MM.1S (cell line): ENCODE measurements at regions not wholly inside any gene's neighbourhood (a gene's known extent, or its start where the extent isn't known, plus 50 kb on each side); places are given as distances from the start of the nearest gene placed in this dataset.
A peak's percentile ranks its signal among the peaks of the same experiment; 100 is the strongest.

ENCODE experiments used
- DNase-seq: peaks from one replicate; pipeline ENCODE4 v3.0.0-alpha.2; 2015
- H2AFZ ChIP-seq: fragments of 300-600 bp; sonication (generic); 2 replicates; pipeline ENCODE4 v1.6.0; 2016; ENCODE audit warnings: antibody characterized with exemption, low read length
- H3F3A ChIP-seq: fragments of 300-600 bp; sonication (generic); 2 replicates; pipeline ENCODE4 v1.6.1; 2016; ENCODE audit warnings: mild to moderate bottlenecking, antibody characterized with exemption, low read length, moderate library complexity, mixed read lengths; ENCODE audit not compliant: insufficient read depth
- H3K27ac ChIP-seq: fragments of 300-600 bp; sonication (generic); 2 replicates; pipeline ENCODE4 v1.5.1; 2016; ENCODE audit warnings: mild to moderate bottlenecking, low read length
- H3K27me3 ChIP-seq: fragments of 300-600 bp; sonication (generic); replicated peaks from 2 replicates; pipeline ENCODE4 v1.6.0; 2016; ENCODE audit warnings: low read length; ENCODE audit not compliant: insufficient read depth
- H3K36me3 ChIP-seq: fragments of 300-600 bp; sonication (generic); replicated peaks from 2 replicates; pipeline ENCODE4 v1.6.1; 2016; ENCODE audit warnings: mild to moderate bottlenecking, low read length, mixed read lengths; ENCODE audit not compliant: insufficient read depth
- H3K4me1 ChIP-seq: fragments of 300-600 bp; sonication (generic); 2 replicates; pipeline ENCODE4 v1.6.1; 2016; ENCODE audit warnings: low read length, mixed read lengths
- H3K4me2 ChIP-seq: fragments of 300-600 bp; sonication (generic); 2 replicates; pipeline ENCODE4 v1.6.0; 2016; ENCODE audit warnings: low read depth, low read length
- H3K4me3 ChIP-seq: fragments of 300-600 bp; sonication (generic); 2 replicates; pipeline ENCODE4 v1.5.1; 2016; ENCODE audit warnings: low read length, mixed read lengths
- H3K79me2 ChIP-seq: fragments of 300-600 bp; sonication (generic); 2 replicates; pipeline ENCODE4 v1.6.1; 2016; ENCODE audit warnings: mixed run types, low read length, mixed read lengths
- H3K9ac ChIP-seq: fragments of 300-600 bp; sonication (generic); 2 replicates; pipeline ENCODE4 v1.6.1; 2016; ENCODE audit warnings: low read length, mixed read lengths
- H3K9me2 ChIP-seq: fragments of 300-600 bp; sonication (generic); replicated peaks from 2 replicates; pipeline ENCODE4 v1.6.1; 2016; ENCODE audit warnings: mild to moderate bottlenecking, low read length, mixed read lengths; ENCODE audit not compliant: insufficient read depth
- H3K9me3 ChIP-seq: fragments of 300-600 bp; sonication (generic); replicated peaks from 2 replicates; pipeline ENCODE4 v1.6.1; 2016; ENCODE audit warnings: mild to moderate bottlenecking, low read length, mixed read lengths; ENCODE audit not compliant: insufficient read depth
- H4K20me1 ChIP-seq: fragments of 300-600 bp; sonication (generic); 2 replicates; pipeline ENCODE4 v1.6.1; 2016; ENCODE audit warnings: mild to moderate bottlenecking, low read length, moderate library complexity, mixed read lengths; ENCODE audit not compliant: insufficient read depth
- EZH2 ChIP-seq: fragments of 300-600 bp; sonication (generic); optimal IDR thresholded peaks from 2 replicates; pipeline ENCODE3; 2017; ENCODE audit warnings: low read depth, mild to moderate bottlenecking, antibody characterized with exemption, low read length, mixed read lengths
- EZH2phosphoT487 ChIP-seq: fragments of 300-600 bp; sonication (generic); IDR thresholded peaks from 2 replicates; pipeline ENCODE4 v1.6.1; 2018; ENCODE audit warnings: antibody characterized with exemption, low read length
- TF ChIP-seq, protein P1 (sequence below): fragments of 300-600 bp; sonication (generic); IDR thresholded peaks from 2 replicates; pipeline ENCODE4 v1.5.1; 2016; ENCODE audit warnings: antibody characterized with exemption, low read length, mixed read lengths

DNA sequence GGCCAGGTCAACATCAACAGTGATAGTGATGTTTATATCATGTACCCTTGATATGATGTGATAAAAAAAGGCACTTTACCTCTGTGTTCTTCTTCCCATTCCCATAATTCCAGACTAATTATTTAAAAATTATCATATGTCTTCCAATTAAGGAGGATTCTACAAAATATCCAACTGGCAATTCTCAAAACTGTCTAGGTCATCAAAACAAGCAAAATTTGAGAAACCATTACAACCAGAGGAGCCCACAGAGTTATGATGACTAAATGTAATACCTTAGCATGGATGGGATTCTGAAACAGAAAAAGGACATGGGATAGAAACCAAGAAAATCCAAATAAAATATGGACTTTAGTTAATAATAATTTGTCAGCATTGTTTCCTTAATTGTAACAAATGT, 428.6 kb upstream of the AMOT start:
- DNase-seq, result no peak
- no peaks in the 10 kb centered on the region for H4K20me1 ChIP-seq
- H2AFZ ChIP-seq, result no peak overlapping the region
- TF ChIP-seq, protein P1, sequence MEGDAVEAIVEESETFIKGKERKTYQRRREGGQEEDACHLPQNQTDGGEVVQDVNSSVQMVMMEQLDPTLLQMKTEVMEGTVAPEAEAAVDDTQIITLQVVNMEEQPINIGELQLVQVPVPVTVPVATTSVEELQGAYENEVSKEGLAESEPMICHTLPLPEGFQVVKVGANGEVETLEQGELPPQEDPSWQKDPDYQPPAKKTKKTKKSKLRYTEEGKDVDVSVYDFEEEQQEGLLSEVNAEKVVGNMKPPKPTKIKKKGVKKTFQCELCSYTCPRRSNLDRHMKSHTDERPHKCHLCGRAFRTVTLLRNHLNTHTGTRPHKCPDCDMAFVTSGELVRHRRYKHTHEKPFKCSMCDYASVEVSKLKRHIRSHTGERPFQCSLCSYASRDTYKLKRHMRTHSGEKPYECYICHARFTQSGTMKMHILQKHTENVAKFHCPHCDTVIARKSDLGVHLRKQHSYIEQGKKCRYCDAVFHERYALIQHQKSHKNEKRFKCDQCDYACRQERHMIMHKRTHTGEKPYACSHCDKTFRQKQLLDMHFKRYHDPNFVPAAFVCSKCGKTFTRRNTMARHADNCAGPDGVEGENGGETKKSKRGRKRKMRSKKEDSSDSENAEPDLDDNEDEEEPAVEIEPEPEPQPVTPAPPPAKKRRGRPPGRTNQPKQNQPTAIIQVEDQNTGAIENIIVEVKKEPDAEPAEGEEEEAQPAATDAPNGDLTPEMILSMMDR, result no peak
- TF ChIP-seq EZH2 (no peak), EZH2phosphoT487 (no peak)
- H3K9me2 ChIP-seq, result no peaks in the 10 kb centered on the region
- no peaks in the 10 kb centered on the region for H3K9me3 ChIP-seq
- no peaks in the 10 kb centered on the region for H3K27me3 ChIP-seq
- no peaks in the 10 kb centered on the region for H3K36me3 ChIP-seq
- H3K27ac ChIP-seq, result no peak overlapping the region
- H3K79me2 ChIP-seq, result no peaks in the 10 kb centered on the region
- H3K4me1 ChIP-seq, result no peaks in the 10 kb centered on the region
- no peaks in the 10 kb centered on the region for H3F3A ChIP-seq
- H3K9ac ChIP-seq, result no peak overlapping the region
- H3K4me2 ChIP-seq, result no peak overlapping the region
- no peak overlapping the region for H3K4me3 ChIP-seq

DNA sequence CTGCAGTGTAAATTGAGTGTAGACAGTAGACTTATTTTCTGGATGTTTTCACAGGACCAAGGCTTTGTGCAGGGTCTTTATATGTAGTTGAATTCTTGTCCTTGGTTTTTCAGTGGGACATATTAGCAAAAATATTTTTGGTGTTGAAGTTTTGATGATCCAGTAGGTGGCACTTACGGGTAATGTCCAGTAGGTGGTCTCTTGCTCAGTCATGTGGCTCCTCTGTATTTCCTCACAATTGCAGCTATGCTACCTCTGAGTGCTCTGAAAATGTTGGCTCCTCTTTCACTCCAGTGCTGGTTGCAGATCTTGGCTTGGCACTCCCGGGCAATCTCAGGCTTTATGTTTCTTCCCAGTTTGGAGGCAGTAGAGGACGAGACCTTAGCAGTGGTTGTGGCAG, 419.8 kb upstream of the AMOT start:
- no peaks in the 10 kb centered on the region for H3K27me3 ChIP-seq
- no peaks in the 10 kb centered on the region for H3K79me2 ChIP-seq
- no peak overlapping the region for H3K27ac ChIP-seq
- TF ChIP-seq EZH2, result no peak
- no peak for TF ChIP-seq EZH2phosphoT487
- TF ChIP-seq, protein P1, result peak; percentile 25
- H3K9me2 ChIP-seq, result no peaks in the 10 kb centered on the region
- peak; percentile 10 for DNase-seq
- no peaks in the 10 kb centered on the region for H4K20me1 ChIP-seq
- no peak overlapping the region for H2AFZ ChIP-seq
- H3K36me3 ChIP-seq, result no peaks in the 10 kb centered on the region
- no peak overlapping the region for H3K4me2 ChIP-seq
- no peak overlapping the region for H3K9ac ChIP-seq
- H3K9me3 ChIP-seq, result no peaks in the 10 kb centered on the region
- H3F3A ChIP-seq, result no peaks in the 10 kb centered on the region
- no peak overlapping the region for H3K4me3 ChIP-seq
- H3K4me1 ChIP-seq, result no peaks in the 10 kb centered on the region

DNA sequence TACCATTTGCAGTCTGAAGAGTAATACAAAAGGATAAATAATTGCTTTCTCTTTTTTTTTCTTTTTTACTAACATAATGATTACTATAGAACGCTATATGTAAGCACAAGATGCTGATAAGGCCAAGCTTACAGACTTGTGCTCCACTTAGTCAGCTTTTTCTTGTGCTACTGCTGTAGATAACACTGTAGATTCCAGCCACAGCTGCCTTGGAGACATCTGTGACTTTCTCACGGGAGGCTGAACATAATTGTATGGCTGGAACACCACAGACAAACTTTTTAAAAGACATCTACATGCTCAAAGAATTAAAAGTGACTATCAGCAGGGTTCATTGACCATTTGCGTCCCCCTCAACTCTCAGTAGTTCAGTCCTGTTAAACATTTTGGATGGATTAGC, 381.7 kb upstream of the AMOT start:
- DNase-seq, result no peak
- Histone ChIP-seq H3K36me3 (no peaks in the 10 kb centered on the region), H3K27me3 (no peaks in the 10 kb centered on the region), H3K4me3 (no peak overlapping the region), H3K9me2 (no peaks in the 10 kb centered on the region), H3K79me2 (no peaks in the 10 kb centered on the region), H2AFZ (no peak overlapping the region), H3K4me2 (no peak overlapping the region), H4K20me1 (no peaks in the 10 kb centered on the region), H3K9ac (no peak overlapping the region), H3K27ac (no peak overlapping the region), H3K4me1 (no peaks in the 10 kb centered on the region), H3F3A (no peaks in the 10 kb centered on the region), H3K9me3 (no peaks in the 10 kb centered on the region)
- TF ChIP-seq EZH2phosphoT487, result no peak
- TF ChIP-seq, protein P1, result no peak
- TF ChIP-seq EZH2, result no peak

DNA sequence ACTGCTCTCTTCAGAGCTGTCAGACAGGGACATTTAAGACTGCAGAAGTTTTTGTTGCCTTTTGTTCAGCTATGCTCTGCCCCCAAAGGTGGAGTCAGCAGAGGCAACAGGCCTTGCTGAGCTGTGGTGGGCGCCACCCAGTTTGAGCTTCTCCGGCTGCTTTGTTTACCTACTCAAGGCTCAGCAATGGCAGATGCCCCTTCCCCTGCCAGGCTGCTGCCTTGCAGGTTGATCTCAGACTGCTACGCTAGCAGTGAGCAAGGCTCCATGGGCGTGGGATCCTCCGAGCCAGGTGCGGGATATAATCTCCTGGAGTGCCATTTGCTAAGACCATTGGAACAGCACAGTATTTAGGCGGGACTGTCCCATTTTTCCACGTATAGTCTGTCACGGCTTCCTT, 371.4 kb upstream of the AMOT start:
- H3K9me2 ChIP-seq, result no peaks in the 10 kb centered on the region
- H3K4me1 ChIP-seq, result no peaks in the 10 kb centered on the region
- H3K4me2 ChIP-seq, result no peak overlapping the region
- H3K9ac ChIP-seq, result no peak overlapping the region
- no peak for DNase-seq
- no peak overlapping the region for H3K4me3 ChIP-seq
- no peaks in the 10 kb centered on the region for H3K27me3 ChIP-seq
- H3F3A ChIP-seq, result no peaks in the 10 kb centered on the region
- no peak overlapping the region for H3K27ac ChIP-seq
- TF ChIP-seq, protein P1, result no peak
- no peak for TF ChIP-seq EZH2
- TF ChIP-seq EZH2phosphoT487, result no peak
- H2AFZ ChIP-seq, result no peak overlapping the region
- H3K36me3 ChIP-seq, result no peaks in the 10 kb centered on the region
- H3K9me3 ChIP-seq, result no peaks in the 10 kb centered on the region
- no peaks in the 10 kb centered on the region for H4K20me1 ChIP-seq
- no peaks in the 10 kb centered on the region for H3K79me2 ChIP-seq
